ENCODE measurements at regions not wholly inside any gene's neighbourhood (a gene's known extent, or its start where the extent isn't known, plus 50 kb on each side); places are given as distances from the start of the nearest gene placed in this dataset.
"Not testable (repeated sequence)": the region's sequence is repeated elsewhere in the genome, so short reads cannot be mapped to it uniquely, and the experiment has no call there.

- no peak for DNase-seq (ENCODE audit: low spot score)
Observed at GRCh38 chr13:58191754-58192153, 560.2 kb downstream of the PCDH17 start.

- no peak for DNase-seq (ENCODE audit: low spot score)
Observed at GRCh38 chr13:58202099-58202498, 570.6 kb downstream of the PCDH17 start.

DNA sequence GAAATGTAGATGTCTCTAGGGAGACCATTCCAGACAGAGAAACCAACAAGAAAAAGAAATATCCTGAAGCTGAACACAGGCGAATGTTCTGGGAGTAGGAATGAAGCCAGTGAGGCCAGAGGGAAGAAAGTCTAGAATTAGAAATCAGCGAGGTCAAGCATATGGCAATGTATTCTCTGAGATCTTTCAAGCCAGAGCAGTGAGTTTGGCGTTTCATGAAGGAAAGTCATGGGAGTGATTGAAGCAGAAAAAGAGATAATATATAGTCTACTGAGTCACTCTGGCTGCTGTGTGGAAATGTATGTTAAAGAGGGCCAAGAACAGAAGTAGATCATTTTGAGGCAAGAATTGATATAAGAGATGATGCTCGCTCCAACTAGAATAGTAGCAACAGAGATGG, 576.0 kb downstream of the PCDH17 start:
- DNase-seq (ENCODE audit: low spot score) = no peak

GRCh38 chr13:58235454-58235853, 603.9 kb downstream of the PCDH17 start:
- no peak for DNase-seq (ENCODE audit: low spot score)

GRCh38 chr13:58238972-58239773, 607.6 kb downstream of the PCDH17 start:
- DNase-seq (ENCODE audit: low spot score) = no peak

DNA sequence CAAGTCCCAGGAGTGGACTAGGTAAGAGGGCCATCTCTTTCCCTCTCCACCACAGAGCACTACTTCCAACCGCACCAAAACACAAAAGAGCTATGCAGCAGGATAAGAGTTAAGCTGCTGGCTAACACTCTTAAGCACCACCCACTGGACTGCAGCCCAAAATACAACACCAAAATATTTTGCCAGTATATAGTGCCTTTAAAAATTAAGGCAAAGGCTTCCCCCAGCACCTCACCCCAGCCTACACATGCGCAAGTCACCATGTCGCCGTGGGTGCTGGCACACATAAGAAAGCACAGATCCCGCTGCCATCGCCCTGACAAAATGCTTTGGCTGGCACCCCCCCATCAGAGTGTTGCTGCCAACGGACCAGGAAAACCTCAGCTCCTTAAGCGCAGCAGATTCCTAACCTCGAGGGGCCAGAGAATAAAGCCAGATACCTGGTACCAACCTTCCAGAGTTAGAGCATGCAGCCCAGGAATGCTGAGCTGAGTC, 608.3 kb downstream of the PCDH17 start:
- no peak for DNase-seq (ENCODE audit: low spot score)

- DNase-seq (ENCODE audit: low spot score) = no peak
Observed at GRCh38 chr13:58247080-58247479, 615.5 kb downstream of the PCDH17 start.

DNA sequence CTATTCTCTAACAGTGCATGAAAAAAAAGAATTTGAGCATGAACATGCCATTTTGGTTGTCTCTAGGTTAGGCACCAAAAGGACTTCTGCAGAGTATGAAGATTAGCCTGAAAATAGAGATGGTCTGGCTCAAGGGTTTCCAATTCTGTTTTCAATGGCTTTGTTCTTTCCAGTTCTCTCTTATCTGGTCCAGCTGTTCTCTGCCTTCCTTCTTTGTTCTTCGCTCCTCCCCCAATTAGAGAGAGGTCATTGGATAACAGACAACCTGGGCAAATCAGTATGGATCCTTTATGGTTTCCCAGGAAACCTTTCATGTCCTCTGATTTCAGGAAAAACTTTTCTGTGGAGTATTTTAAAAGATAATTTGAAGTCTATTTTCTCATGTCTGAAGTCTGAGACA, 623.4 kb downstream of the PCDH17 start:
- DNase-seq (ENCODE audit: low spot score) = no peak

DNA sequence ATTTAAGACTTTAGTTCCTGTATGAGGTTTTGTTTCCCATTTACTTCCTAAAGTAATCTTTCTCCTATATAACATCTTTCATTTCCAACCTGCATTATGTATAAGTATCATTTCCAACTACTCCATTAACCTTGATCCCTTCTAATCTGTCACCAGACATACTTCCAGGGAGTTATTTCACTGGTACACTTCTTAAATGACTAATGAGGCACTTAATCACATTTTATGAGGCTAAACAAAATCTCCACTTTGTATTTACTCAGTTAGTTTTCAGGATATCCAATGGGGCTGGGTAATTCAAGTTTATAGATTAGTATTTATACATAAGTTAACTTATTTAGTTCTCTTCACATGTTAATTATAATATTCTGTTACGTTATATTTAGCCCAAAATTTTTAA, 634.7 kb downstream of the PCDH17 start:
- DNase-seq (ENCODE audit: low spot score) = no peak

GRCh38 chr13:58298556-58299135, 667.1 kb downstream of the PCDH17 start:
- no peak for DNase-seq (ENCODE audit: low spot score)

DNA sequence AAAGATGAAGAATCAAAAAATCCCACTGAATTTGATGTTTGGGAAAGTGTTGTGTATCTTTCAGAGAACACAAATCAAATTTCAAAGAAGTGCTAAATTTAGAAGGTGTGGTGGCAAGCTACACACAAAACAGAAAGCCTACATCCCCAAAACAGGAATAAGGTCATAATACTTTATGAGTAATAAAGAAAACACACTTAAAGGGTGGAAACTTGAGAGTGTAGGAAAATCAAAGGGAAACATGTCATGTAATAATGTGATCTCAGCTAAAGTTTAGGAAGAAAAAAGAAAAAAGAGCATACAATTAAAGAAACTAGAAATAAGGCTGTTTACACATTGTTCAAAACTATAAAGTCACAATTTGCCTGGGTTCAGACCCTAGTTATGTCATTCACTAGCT, 668.7 kb downstream of the PCDH17 start:
- DNase-seq (ENCODE audit: low spot score) = no peak

DNA sequence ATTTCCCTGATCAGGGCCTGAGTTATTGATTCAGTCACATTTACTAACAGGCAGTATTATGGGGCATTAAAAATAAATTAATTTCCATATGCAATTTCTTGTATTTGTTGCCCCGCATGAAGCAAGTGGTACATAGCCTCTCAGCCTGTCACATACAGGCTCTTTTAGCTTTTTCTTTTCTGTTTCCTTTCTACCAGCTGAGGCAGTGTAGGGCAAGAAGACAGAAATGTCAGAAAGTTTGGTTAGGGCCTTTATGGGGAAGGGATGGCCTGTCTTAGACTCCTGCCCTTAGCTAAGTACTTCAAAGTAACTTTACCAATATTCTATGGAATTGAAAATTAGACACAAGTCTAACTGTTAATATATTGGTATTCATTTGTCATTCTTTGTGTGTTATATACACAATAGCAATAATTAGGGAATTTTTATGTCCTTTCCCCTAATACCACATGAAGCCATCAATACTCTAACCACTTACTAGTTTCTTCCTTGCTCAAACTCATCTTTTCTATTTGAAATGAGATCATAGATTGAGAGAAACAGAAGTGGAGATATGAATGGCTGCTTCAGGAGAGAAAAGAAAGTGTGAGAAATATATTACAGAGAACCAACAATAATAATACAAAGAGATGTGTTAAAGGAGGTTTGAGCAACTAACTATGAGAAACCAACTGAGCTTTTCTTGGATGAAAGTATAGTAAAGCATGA, 669.6 kb downstream of the PCDH17 start:
- no peak for DNase-seq (ENCODE audit: low spot score)

GRCh38 chr13:58302349-58302748, 670.8 kb downstream of the PCDH17 start:
- DNase-seq (ENCODE audit: low spot score) = no peak

DNA sequence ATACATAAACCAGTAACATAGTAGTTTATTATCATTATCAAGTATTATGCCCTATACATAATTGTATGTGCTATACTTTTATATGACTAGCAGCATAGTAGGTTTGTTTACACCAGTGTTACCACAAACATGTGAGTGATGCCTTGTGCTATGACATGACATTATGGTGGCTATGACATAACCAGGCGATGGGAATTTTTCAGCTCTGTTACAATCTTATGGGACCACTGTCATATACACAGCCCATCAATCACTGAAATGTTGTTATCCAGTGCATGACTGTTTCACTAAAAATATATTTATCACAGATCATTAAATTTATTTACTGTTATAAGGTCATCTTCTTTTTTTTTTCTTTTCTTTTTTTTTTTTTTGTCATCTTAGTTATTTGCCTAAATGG, 674.5 kb downstream of the PCDH17 start:
- no peak for DNase-seq (ENCODE audit: low spot score)

DNA sequence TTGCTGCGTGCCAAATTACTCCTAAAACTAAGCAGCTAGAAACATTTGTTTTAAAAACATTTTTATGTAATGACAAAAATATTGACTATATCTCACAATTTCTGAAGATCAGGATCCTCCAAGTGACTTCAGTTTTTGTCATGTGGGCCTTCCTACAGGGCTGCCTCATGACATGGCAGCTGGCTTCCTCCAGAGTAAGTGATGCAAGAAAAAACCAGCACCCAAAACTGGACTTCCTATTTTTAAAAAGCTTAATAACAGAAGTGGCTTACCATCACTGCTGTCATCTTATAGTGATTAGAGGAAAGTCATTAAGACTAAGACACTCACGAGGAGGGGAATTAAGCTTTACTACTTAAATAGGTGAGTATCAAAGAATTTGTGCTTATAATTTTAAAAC, 681.7 kb downstream of the PCDH17 start:
- DNase-seq (ENCODE audit: low spot score) = peak; percentile 41

DNA sequence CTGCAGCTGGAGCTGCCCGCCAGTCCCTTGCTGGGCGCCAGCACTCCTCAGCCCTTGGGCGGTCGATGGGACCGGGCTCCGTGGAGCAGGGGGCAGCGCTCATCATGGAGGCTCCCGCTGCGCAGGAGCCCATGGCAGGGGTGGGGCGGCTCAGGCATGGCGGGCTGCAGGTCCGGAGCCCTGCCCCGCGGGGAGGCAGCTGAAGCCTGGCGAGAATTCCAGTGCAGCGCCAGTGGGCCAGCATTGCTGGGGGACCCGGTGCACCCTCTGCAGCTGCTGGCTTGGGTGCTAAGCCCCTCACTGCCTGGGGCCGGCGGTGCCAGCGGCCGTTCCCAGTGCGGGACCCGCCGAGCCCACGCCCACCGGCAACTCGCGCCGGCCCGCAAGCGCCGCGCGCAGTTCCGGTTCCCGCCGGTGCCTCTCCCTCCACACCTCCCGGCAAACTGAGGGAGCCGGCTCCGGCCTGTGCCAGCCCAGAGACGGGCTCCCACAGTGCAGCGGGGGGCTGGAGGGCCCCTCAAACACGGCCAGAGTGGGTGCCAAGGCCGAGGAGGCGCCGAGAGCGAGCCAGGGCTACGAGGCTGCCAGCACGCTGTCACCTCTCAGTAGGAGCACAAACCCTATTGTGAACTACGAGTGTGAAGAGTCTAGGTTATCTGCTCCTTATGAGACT, 687.1 kb downstream of the PCDH17 start:
- no peak for DNase-seq (ENCODE audit: low spot score)

GRCh38 chr13:58324161-58324560, 692.6 kb downstream of the PCDH17 start:
- DNase-seq (ENCODE audit: low spot score) = no peak

GRCh38 chr13:58329746-58330145, 698.2 kb downstream of the PCDH17 start:
- no peak for DNase-seq (ENCODE audit: low spot score)

DNA sequence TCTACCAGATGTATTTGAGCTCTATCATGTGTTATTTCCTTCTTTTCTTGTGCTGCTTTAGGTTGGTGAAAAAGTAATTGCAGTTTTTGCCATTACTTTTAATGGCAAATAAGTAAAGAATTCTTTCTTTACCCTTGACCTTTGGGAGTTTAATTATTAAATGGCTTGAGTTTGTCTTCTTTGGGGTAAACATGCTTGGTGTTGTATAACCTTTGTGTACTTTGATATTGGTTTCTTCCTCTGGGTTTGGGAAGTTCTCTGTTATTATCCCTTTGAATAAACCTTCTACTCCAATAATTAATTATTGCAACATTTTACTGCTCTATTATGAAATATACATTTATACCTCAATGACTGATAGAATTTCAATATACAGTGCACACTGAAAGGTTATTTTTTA, 709.4 kb downstream of the PCDH17 start:
- DNase-seq (ENCODE audit: low spot score) = no peak

DNA sequence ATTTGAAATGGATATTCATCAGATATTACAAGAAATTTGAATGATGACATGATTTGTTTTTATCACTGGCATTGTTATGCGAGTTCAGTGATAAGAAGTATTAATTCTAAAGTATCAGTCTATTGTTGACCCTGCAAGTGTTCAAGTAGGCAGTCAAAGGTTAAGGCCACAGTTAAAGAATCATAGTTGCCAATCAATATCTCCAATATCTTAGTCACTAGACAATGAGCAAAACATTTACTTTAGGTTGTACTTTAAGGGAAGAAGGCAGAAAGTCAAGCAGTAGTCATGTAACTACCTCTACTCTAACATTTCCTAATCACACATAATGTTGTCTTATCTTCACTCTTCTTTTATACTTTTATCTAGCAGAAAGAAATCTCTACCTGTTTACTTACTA, 709.8 kb downstream of the PCDH17 start:
- DNase-seq (ENCODE audit: low spot score) = no peak

- DNase-seq (ENCODE audit: low spot score) = no peak
Observed at GRCh38 chr13:58343076-58343475, 711.5 kb downstream of the PCDH17 start.

DNA sequence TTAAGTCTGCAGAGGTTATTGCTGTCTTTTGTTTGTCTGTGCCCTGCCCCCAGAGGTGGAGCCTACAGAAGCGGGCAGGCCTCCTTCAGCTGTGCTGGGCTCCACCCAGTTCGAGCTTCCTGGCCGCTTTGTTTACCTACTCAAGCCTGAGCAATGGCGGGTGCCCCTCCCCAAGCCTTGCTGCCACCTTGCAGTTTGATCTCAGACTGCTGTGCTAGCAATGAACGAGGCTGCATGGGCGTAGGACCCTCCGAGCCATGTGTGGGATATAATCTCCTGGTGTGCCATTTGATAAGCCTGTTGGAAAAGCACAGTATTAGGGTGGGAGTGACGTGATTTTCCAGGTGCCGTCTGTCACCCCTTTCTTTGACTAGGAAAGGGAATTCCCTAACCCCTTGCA, 720.6 kb downstream of the PCDH17 start:
- not testable (repeated sequence) for DNase-seq (ENCODE audit: low spot score)

GRCh38 chr13:58369936-58370335, 738.4 kb downstream of the PCDH17 start:
- DNase-seq (ENCODE audit: low spot score) = no peak
